ENCODE measurements at regions not wholly inside any gene's neighbourhood (a gene's known extent, or its start where the extent isn't known, plus 50 kb on each side); places are given as distances from the start of the nearest gene placed in this dataset.
"Not testable (repeated sequence)": the region's sequence is repeated elsewhere in the genome, so short reads cannot be mapped to it uniquely, and the experiment has no call there.

DNA sequence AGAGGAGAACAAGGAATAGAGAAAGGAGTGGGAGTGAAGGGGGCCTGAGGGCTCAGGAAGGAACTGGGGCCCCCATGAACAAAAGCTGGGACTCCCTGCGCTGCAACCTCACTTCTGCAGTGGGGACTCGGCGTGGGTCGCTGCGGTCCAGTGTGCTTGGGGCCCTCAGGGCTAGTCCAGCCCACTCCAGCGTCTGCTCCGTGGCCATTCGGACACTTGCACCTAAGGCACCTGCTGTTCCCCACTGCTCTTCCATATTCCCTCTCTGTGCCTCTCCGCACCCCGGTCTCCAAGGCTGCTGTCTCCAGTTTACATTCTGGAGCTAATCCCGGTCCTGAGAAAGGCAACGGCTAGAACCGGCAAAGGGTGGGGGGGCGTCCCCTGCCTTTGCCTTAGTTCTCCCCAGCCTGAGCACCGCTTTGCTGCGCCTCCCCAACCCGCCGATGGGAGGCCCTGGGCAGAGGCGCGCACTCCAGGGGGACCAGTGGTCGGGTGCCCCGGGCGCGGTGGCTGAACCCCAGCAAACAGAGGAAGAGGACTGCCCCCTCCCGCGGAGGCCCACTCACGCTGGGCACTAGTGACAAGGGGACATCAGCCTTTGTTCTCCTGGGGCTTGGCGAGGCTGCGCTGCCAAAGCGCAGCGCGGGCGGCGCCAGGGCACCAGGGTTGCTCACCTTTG is 327.7 kb upstream of the F9 start:
- DNase-seq (ENCODE audit: extremely low read depth, low read depth) = no peak

DNA sequence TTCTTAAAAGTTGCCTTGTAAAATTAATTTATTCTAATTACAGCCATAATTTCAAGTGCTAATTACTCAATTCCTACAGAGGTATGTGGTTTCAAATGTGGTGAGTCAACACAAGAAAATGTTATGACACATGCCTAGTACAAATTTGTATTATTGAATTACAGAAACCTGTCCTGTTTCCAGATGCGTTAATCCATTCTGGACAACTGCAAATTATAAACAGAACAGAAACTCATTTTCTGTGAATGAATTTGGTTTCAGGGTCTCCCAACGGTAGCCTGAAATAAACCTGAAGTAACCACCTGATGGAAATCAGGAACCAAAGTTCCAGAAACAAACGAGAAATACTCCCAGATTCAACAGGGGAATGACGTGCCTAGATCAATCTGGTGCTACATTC is 328.6 kb upstream of the F9 start:
- DNase-seq (ENCODE audit: extremely low read depth, low read depth) = no peak

DNA sequence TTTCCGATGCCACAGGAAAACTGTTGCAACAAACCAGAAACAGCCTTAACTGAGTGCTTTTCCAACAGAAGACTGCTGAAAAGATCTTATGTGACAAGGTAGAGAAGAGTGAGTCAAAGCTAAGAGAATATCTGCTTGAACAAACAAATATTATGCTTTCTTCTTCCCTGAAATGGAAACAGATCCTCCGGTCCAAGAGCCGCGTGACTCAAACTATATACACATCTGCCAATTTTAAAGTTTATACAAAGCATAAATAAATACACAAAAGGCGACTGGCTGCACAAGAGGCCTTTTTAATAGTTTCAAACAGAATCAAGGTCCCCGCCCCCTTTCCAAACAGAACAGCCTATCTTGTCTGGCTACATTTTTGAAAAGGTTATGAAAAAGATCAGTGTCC is 329.7 kb upstream of the F9 start:
- DNase-seq (ENCODE audit: extremely low read depth, low read depth) = no peak

DNA sequence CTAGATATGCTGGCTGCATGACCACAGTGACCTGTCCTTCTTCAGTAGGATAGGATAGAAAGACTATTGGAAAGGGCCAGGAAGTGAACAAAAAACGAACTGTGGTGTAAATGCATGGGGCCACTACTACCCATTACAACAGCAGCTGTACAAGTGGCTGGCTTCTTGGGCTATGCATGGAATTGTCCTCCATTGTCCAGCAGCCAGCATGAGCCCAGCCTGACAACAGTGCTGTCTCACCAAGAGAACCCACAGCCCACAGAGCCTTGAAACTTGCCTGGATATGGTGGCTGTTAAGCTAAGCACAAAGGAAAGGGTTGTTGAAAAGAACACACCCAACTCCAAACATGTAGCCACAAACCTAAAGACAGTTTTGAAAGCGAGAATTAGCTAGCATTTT is 330.2 kb upstream of the F9 start:
- DNase-seq (ENCODE audit: extremely low read depth, low read depth) = no peak

DNA sequence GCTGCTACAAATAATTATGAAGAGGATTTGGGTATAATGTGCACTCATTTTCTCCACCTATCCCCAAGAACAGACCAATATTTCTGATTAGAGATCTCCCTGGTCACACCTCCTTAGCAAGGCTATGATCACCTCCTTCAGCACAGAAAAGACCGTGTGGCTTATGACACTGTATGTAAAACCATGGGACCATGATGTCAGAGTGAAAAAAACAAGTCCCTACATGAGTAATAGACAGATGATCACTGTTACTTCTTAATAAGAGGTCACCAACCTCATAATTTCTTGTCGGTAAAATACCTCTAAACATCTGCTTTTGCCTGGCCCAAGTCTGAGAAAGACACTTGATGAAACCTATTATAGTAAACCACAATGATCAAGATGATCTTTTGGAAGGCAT is 330.6 kb upstream of the F9 start:
- DNase-seq (ENCODE audit: extremely low read depth, low read depth) = no peak

DNA sequence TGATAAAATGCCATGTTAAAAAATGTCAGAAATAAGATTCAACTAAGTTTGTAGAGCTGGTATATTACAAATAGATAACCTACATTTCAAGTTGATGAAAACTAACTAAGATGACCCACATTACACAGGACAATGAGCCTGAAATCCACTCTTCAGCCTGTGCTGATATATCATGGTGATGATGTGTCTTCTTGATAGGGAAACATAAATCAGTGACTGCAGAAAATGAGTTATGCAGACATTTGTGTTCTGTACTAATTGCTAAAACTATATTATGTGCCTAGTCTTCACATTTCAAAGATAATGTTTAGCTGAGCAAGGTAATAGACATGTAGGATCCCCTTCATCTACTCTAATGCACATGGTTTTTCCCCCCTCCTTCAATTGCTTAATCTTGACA is 331.6 kb upstream of the F9 start:
- no peak for DNase-seq (ENCODE audit: extremely low read depth, low read depth)

DNA sequence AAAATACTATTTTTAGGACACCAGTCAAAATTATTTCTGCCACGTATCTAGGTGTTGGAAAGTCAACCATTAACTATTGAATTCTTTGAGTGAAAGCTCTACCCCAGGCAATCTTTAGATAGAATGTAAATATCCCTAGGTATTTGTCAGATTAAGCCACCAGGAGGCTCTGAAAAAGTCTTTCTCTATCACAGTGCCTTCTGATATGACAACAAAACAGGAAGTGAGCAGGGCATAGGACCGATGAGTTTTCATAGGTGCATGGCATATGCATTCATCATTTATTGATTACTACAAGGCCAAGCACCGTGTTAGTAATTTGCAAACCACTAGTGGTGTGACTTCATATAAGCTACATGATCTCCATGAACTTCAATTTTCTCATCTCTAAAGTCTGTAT is 333.6 kb upstream of the F9 start:
- no peak for DNase-seq (ENCODE audit: extremely low read depth, low read depth)

DNA sequence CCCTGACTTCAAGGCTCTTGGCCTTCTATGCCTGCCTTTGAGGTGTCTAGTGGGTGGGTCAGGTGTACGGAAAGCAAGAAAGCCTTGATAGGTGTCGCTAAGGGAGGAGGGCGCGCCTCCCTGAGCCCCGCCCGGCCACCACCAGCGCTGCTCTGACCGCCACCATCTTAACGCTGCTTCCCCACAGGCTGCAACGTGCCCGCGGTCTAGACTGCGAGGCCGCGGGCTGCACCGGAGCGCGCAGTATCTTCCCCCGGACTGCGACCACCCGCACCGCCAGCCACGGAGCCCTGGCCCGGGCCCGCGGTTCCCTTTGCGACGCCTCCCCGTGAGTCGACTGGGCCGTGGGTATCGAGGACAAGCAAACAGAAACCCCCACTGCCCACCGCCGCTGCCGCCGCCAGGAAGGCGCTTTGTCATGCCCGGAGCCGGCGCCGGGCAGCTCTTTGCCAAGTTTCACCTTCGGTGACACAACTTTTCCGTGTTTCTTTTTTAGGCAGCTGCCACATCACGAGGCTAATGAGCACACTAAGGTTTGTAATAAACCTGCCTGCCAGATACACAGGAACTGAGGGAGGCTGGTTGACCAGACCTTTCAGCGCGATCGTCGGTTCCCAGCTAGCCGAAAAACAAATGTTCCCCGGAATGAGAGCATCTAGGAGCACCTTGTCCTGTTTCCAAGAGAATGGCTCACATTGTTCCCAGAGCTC is 335.8 kb upstream of the F9 start:
- DNase-seq (ENCODE audit: extremely low read depth, low read depth) = no peak

DNA sequence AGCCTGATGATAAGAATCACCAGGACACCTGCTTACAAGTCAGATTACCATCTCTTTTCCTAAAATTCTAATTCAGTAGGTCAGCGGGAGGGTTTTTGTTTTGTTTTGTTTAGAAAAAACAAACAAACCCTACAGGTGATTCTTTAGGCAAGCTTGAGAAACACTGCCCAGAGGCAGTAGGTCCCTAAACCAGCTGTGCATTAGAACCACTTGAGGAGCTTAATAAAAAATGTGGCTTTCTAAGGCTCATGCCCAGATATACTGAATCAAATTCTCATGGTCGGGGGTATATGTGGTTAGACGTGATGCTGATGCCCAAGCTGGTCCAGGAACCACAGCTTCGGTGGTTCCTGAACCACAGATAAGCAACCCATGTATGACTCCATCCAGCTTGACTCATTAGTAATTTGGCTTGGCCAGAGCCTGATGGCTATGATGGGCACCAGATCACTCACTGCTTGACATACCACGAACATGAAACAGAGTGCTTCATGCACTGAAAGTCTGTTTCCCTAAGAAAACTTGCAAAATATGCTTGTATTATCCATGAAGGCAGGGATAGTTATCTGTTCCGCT is 338.1 kb upstream of the F9 start:
- no peak for DNase-seq (ENCODE audit: extremely low read depth, low read depth)

DNA sequence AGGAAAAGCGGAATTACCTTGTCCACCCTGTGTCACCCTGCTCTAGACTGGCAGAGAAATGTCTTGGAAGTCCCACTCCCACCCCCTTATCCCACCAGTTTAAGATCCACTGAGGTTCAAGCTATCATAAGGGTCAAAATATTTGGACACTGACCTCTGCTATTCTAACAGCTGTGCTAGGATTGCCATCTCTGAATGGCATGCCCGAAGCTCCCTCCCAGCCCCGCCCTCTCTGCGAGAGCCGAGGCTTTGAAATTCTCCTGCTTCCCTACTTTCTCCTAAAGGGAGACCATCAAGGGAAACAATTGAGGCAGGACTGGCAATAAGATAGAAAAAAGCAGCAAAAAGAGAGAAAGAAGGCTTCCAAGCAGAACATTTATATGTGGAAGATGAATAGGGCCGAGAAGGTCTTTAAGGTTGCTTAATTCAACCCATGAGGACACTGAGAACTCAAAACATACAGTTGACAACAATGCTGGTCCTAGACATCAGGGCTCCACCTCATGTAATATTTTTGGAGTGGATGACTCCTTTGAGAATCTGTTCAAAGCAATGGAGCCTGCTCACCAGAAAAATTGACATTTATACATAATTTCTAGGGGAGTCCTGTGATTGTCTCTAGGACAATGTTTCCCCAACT is 338.7 kb upstream of the F9 start:
- DNase-seq (ENCODE audit: extremely low read depth, low read depth) = no peak

DNA sequence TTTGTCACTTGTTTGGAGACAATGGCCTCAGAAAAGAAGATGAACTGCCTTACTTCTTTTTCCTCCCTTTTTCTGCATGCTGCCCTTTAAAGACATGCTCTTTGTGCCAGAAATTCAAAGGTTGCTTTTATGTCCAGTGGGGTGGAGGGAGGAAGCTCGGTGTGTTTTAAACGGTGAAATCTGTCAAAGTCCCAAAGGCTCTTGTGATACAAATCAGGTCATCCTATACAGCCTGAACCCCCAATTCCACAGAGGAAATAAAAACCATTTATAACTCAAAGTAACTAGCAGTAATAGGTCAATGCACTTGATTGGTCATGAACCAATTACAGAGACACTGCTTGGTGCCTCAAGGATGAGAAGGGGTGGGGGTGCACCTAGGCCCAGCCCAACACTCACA is 339.3 kb upstream of the F9 start:
- no peak for DNase-seq (ENCODE audit: extremely low read depth, low read depth)

DNA sequence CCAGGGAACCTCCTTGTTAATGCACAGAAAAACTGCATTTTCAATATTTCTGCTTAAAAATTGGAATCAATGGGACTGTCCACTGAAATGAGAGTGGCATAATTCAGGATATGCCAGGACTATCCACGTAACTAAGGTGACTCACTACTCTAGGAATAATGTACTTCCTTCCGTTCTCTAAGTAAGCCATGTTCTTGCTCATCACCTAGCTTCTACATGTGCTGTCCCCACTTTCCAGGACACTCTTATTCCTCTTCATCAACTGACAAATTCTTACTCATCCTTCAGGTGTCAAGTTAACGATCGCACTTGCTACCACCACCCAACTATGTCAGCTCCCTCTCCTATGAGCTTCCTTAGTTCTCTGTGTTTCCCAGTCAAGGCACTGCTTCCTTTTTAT is 342.8 kb upstream of the F9 start:
- DNase-seq (ENCODE audit: extremely low read depth, low read depth) = no peak

DNA sequence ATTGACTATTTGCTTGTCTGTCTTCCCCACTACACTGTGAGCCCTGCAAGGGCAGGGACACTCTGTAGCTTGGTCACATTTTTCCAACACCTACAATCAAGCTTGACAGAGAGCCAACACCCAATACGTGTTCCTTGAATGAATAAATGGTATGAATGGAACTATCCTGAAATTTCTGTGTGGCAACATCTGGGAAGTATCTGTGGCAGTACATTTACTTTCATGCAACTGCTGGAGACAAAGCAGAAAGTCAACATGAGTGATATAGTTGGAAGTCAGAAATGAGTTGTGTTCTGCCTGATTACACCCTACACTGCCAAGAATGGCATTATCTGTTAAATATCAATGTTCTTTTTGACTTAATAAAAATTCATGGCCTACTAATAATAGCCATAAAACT is 343.5 kb upstream of the F9 start:
- no peak for DNase-seq (ENCODE audit: extremely low read depth, low read depth)

DNA sequence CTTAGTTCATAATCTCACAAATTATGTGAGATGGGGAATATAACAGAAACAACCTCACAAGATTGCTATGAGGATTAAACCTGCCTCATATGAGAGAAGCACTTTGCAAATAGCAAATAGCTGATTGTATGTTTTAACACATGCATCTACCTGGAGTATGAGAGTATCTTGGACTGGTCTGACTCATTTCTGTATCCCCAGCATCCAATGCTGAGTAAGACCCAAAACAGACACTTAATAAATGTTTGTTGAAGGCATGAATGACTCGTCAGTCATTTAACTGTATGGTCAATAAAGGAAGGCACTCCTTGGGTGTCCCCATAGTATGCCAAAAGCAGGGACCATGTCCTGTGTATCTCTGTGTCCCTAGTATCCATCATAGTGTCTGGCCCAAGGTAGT is 350.9 kb upstream of the F9 start:
- no peak for DNase-seq (ENCODE audit: extremely low read depth, low read depth)

DNA sequence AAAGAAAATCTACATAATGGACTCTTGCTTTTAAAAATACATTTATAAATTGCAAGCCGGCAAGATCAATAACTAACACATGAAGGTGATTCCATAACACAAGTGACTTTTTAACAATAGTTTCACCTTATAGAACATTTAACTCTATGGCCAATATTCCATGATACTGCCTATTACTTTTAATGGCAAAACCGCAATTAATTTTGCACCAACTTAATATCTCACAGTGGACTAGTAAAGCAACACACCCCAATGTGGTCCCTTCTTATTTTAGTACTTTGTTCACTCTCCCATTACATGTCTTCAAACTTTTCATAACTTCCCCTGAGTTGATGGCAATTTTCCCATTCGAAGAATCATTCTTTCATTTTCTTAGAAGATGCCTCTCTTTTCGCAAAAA is 351.6 kb upstream of the F9 start:
- no peak for DNase-seq (ENCODE audit: extremely low read depth, low read depth)

DNA sequence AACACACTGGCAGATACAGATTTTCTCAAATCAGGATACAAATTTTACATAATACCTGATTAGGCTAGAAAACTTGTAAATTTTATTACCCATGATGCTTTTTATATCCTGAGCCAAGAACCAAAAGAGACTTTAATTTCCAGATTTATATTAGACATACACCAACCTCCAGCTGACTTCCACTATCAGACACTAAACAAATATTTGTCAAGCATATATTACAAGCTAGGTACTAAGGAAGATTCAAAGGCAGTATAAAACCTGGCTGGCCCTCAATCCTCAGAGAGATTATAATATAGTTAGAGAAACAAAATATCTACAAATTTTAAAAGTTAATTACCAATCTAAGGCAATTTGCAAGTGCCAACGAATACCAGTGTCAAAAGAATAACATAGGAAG is 357.8 kb upstream of the F9 start:
- no peak for DNase-seq (ENCODE audit: extremely low read depth, low read depth)

DNA sequence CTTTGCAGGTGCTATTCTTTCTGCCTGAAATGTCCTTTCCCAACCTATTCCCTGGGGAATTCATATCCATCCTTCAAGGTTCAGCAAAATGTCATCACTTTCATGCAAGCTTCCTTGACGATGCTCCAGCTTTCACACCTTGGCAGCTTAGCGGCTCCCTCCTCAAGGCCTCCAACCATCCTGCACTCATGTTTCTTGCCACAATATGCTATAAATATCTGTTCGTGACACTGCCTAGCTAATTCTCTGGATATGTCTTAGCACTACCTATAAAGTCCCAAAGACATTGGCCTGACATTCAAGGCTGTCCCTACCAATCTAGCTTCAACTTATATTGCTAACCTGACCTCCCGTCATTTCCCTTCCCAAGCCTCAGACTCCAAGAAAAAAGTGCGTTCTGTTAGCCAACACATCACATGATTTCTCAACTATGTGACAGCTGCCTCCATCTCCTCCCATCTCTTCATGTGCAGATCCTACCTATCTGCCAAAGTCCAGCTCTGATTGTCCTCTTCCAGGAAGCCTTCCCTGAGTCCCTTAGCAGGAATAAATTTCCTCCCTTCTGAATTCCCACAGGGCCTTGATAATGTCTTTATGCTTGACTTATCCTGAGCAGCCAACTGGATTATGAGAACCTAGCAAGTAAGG is 359.9 kb upstream of the F9 start:
- DNase-seq (ENCODE audit: extremely low read depth, low read depth) = no peak

DNA sequence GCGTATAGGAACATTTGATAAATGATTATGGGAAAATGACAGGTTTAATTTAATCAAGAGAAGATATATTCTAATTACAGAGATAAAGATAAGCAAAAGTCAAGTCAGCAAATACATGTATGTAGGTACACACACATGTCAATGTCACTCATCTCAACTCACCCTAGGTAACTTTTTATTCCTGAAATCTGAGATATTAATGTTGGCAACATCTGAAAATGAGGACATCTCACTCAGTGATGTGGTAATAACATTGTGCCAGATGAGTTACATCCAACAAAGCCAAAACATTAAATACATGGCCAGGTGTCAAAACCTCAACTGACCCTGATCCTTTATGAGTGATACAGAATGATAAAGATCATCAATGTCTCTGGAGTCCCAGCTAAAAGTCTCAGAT is 363.3 kb upstream of the F9 start:
- no peak for DNase-seq (ENCODE audit: extremely low read depth, low read depth)

DNA sequence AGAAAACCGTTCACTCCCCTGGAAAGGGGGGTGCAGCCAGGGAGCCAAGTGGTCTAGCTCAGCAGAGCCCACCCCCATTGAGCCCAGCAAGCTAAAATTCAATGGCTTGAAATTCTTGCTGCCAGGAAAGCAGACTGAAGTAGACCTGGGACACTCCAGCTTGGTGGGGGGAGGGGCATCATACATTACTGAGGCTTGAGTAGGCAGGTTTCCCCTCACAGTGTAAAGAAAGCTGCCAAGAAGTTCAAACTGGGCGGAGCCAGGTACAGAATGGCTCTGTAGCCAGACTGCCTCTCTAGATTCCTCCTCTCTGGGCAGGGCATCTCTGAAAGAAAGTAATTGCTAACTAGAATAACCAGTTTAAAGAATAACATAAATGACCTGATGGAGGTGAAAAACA is 372.3 kb upstream of the F9 start:
- no peak for DNase-seq (ENCODE audit: extremely low read depth, low read depth)

DNA sequence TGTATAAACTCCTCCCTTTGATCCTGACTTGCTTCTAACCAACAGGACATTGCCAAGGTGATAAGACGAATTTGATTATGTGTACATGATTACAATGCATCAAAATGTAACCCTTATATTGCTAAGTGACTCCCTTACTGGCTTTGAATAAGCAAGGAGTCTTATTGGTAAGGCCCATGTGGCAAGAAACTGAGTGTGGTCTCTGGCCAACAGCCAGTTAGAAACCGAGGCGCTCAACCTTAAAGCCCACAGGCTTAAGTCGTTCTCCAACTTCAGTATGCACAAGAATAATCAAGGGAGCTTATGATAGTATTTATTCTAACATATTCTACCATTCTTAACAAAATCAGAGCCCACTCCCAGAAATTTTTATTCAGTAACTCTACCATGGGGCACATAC is 374.2 kb upstream of the F9 start:
- no peak for DNase-seq (ENCODE audit: extremely low read depth, low read depth)

DNA sequence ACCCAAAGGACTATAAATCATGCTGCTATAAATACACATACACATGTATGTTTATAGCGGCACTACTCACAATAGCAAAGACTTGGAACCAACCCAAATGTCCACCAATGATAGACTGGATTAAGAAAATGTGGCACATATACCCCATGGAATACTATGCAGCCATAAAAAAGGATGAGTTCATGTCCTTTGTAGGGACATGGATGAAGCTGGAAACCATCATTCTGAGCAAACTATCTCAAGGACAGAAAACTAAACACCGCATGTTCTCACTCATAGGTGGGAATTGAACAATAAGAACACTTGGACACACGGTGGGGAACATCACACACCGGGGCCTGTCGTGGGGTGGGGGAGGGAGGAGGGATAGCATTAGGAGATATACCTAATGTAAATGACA is 383.9 kb upstream of the F9 start:
- DNase-seq (ENCODE audit: extremely low read depth, low read depth) = not testable (repeated sequence)

DNA sequence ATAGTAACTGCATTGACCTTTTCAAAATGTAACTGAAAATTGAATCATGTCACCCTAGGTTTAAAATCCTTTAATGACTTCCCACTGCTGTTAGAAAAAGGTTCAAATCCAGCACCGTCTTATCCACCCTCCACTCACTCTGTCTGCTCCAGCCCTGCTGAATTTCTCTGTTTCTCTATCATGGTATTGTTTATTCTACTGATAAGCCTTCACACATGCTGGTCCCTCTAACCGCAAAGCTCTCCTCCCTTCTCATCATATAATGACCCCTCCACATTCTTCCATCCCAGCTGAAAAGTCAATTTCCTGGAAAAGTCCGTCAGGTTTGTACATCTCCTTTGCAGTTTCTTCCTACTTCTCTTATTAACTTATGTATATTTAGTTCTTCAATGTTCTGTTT is 389.2 kb upstream of the F9 start:
- DNase-seq (ENCODE audit: extremely low read depth, low read depth) = no peak
